Spleen (tissue), 11 donors: ENCODE measurements at regions not wholly inside any gene's neighbourhood (a gene's known extent, or its start where the extent isn't known, plus 50 kb on each side); places are given as distances from the start of the nearest gene placed in this dataset.
A peak's percentile ranks its signal among the peaks of the same experiment; 100 is the strongest.

ENCODE experiments used
- DNase-seq: peaks from one replicate; pipeline ENCODE4 v3.0.0-alpha.2; 2020
- H3K27ac ChIP-seq, 8 donors: fragments of 200-600 bp; sonication (generic) in 7 of 8; 1 replicate in 4 of 8; 2 replicates in 4 of 8; pipeline versions ENCODE4 v1.5.0 to v1.8.0; 2016 to 2021; ENCODE audit warnings: inconsistent platforms in 4 of 8, mild to moderate bottlenecking in 4 of 8, moderate library complexity in 1 of 8
- H3K27me3 ChIP-seq, 7 donors: fragments of 200-600 bp; sonication (generic) in 6 of 7; replicated peaks in 1 of 7; 1 replicate in 4 of 7; 2 replicates in 3 of 7; pipeline versions ENCODE4 v1.5.0 to v1.8.0; 2016 to 2021; ENCODE audit warnings: inconsistent platforms in 3 of 7, mild to moderate bottlenecking in 1 of 7
- H3K36me3 ChIP-seq, 6 donors: fragments of 200-600 bp; sonication (generic) in 5 of 6; 1 replicate in 4 of 6; 2 replicates in 2 of 6; pipeline versions ENCODE4 v1.5.0 to v1.8.0; 2016 to 2021; ENCODE audit warnings: inconsistent platforms in 2 of 6
- H3K4me1 ChIP-seq, 6 donors: fragments of 200-600 bp; sonication (generic) in 5 of 6; 1 replicate in 3 of 6; 2 replicates in 3 of 6; pipeline versions ENCODE4 v1.5.0 to v1.8.0; 2016 to 2021; ENCODE audit warnings: inconsistent platforms in 3 of 6
- H3K4me3 ChIP-seq, 8 donors: fragments of 200-600 bp; sonication (generic) in 7 of 8; 1 replicate in 4 of 8; 2 replicates in 4 of 8; pipeline versions ENCODE4 v1.5.0 to v1.8.0; 2016 to 2021; ENCODE audit warnings: inconsistent platforms in 4 of 8, mild to moderate bottlenecking in 4 of 8, moderate library complexity in 2 of 8
- H3K9me3 ChIP-seq, 8 donors: fragments of 200-600 bp; sonication (generic) in 7 of 8; 1 replicate in 4 of 8; 2 replicates in 4 of 8; pipeline versions ENCODE4 v1.5.0 to v1.8.0; 2016 to 2021; ENCODE audit warnings: inconsistent platforms in 4 of 8
- POLR2A ChIP-seq, 3 donors: fragments of 450-650 bp; IDR thresholded peaks; one replicate each; pipeline ENCODE4 v1.5.1; 2017; ENCODE audit warnings: antibody characterized with exemption in 3 of 3, mild to moderate bottlenecking in 1 of 3
- POLR2AphosphoS5 ChIP-seq, 3 donors: sonication (generic); formaldehyde crosslinking; IDR thresholded peaks; one replicate each; pipeline ENCODE4 v1.5.1; 2017; ENCODE audit warnings: antibody characterized with exemption in 3 of 3
- WGBS, 5 donors: extraction: QIAGEN DNeasy Blood & Tissue Kit in 3 of 5; methylation state at CpG; one replicate each; pipeline versions ENCODE4 v1.1.5 to v1.1.7; 2013 to 2018; 5-methylcytosine and 5-hydroxymethylcytosine counted together
- intact Hi-C: fragments of 100-400 bp; cut with DNase I; formaldehyde crosslinking; loops from one replicate; pipeline ENCODE4 v1.15.0; 2023; ENCODE audit warnings: low total_unique reads
- TF ChIP-seq, protein P1 (sequence below), 11 experiments: fragments of 200-600 bp in 7 of 11; fragments of 450-650 bp in 4 of 11; sonication (generic) in 4 of 11; IDR thresholded peaks in 8 of 11; conservative IDR thresholded peaks in 3 of 11; 1 replicate in 7 of 11; 2 replicates in 4 of 11; pipeline versions ENCODE4 v1.4.0 to v1.8.0; 2016 to 2021; ENCODE audit warnings: antibody characterized with exemption in 11 of 11, inconsistent platforms in 4 of 11, mild to moderate bottlenecking in 1 of 11
- donor health status: healthy with polysubstance abuse.
- donor health status: DM: no; HTN: no; CAD: no; lungs with moderate emphysema.
- donor health status: DM: no; HTN: no; CAD: no.
- donor health status: Bipolar disorder and iron deficiency.
- donor health status: healthy.
- donor health status: DM: no; HTN: no; CAD: no.
- donor health status: DM: yes; HTN: yes; CAD: no.

DNA sequence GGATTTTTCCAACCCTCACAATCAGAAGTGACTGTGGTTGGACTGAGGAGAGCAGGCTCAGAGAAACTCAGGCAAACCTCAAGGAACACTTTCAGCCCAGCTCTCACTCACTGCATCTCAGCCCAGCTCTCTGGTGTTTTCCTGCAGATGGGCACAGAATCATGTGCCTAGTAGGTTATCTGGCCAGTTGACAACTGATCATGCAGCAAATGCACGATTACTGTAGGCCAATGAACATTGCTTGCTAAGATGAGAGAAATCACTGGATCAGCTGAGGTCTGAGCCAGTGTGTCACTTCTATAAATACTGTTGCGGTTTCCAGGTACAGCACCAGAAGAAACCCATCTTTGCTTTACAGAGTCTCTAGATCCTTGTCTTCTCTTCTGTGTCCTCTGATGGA lies 540.5 kb downstream of the CD83 start:
- intact Hi-C loops = no loop called here
- Histone ChIP-seq H3K36me3 (no peaks in the 10 kb centered on the region), H3K4me3 (no peak overlapping the region), H3K4me1 (peaks cover 29 to 85% (median 53%) of the 10 kb centered on the region in 6 donors), H3K9me3 (no peaks in the 10 kb centered on the region), H3K27ac (peak overlapping the region in 4 of 8 donors; percentile 5 to 84 (median 79)), H3K27me3 (no peaks in the 10 kb centered on the region)
- TF ChIP-seq POLR2AphosphoS5 (IDR thresholded peaks at IDR 0.05) = no peak
- no peak for TF ChIP-seq POLR2A (IDR thresholded peaks at IDR 0.05)
- TF ChIP-seq, protein P1, sequence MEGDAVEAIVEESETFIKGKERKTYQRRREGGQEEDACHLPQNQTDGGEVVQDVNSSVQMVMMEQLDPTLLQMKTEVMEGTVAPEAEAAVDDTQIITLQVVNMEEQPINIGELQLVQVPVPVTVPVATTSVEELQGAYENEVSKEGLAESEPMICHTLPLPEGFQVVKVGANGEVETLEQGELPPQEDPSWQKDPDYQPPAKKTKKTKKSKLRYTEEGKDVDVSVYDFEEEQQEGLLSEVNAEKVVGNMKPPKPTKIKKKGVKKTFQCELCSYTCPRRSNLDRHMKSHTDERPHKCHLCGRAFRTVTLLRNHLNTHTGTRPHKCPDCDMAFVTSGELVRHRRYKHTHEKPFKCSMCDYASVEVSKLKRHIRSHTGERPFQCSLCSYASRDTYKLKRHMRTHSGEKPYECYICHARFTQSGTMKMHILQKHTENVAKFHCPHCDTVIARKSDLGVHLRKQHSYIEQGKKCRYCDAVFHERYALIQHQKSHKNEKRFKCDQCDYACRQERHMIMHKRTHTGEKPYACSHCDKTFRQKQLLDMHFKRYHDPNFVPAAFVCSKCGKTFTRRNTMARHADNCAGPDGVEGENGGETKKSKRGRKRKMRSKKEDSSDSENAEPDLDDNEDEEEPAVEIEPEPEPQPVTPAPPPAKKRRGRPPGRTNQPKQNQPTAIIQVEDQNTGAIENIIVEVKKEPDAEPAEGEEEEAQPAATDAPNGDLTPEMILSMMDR (IDR thresholded peaks at IDR 0.05 in 8 of 11, conservative IDR thresholded peaks at IDR 0.05 in 3 of 11) = no peak
- WGBS, 5 donors = 84 to 100% (median 90%) methylated on average over 2 of the region's 2 CpGs
- DNase-seq = no peak

- 20 to 43% (median 33%) methylated on average over 6 of the region's 6 CpGs for WGBS, 5 donors
- Histone ChIP-seq H3K9me3 (no peaks in the 10 kb centered on the region), H3K4me1 (peaks cover 29 to 93% (median 59%) of the 10 kb centered on the region in 6 donors), H3K27ac (peak overlapping the region in 7 of 8 donors; percentile 5 to 84 (median 37)), H3K36me3 (no peaks in the 10 kb centered on the region), H3K27me3 (no peaks in the 10 kb centered on the region), H3K4me3 (no peak overlapping the region)
- no peak for DNase-seq
- intact Hi-C loops = no loop called here
- TF ChIP-seq POLR2AphosphoS5 (IDR thresholded peaks at IDR 0.05) (no peak), POLR2A (IDR thresholded peaks at IDR 0.05) (no peak)
- TF ChIP-seq, protein P1 (IDR thresholded peaks at IDR 0.05 in 8 of 11, conservative IDR thresholded peaks at IDR 0.05 in 3 of 11) = no peak
Measured at GRCh38 chr6:14658886-14659561, 541.5 kb downstream of the CD83 start.

- peak overlapping the region in 5 of 8 donors; percentile 15 to 84 (median 78) for H3K27ac ChIP-seq
- no peaks in the 10 kb centered on the region for H3K9me3 ChIP-seq
- H3K27me3 ChIP-seq = no peaks in the 10 kb centered on the region
- peaks cover 30 to 98% (median 65%) of the 10 kb centered on the region in 6 donors for H3K4me1 ChIP-seq
- DNase-seq = no peak
- no peak overlapping the region for H3K4me3 ChIP-seq
- TF ChIP-seq, protein P1 (IDR thresholded peaks at IDR 0.05 in 8 of 11, conservative IDR thresholded peaks at IDR 0.05 in 3 of 11) = no peak
- TF ChIP-seq POLR2A (IDR thresholded peaks at IDR 0.05) = no peak
- TF ChIP-seq POLR2AphosphoS5 (IDR thresholded peaks at IDR 0.05) = no peak
- intact Hi-C loops = no loop called here
- no peaks in the 10 kb centered on the region for H3K36me3 ChIP-seq
Measured at GRCh38 chr6:14659841-14660240, 542.3 kb downstream of the CD83 start.

- H3K4me3 ChIP-seq = no peak overlapping the region
- intact Hi-C loops = no loop called here
- TF ChIP-seq POLR2A (IDR thresholded peaks at IDR 0.05) (no peak), POLR2AphosphoS5 (IDR thresholded peaks at IDR 0.05) (peak in 1 of 3 donors; percentile 52)
- TF ChIP-seq, protein P1 (IDR thresholded peaks at IDR 0.05 in 8 of 11, conservative IDR thresholded peaks at IDR 0.05 in 3 of 11) = no peak
- H3K36me3 ChIP-seq = no peaks in the 10 kb centered on the region
- H3K27me3 ChIP-seq = no peaks in the 10 kb centered on the region
- DNase-seq = no peak
- H3K9me3 ChIP-seq = no peaks in the 10 kb centered on the region
- 39 to 49% (median 45%) methylated on average over 8 of the region's 8 CpGs for WGBS, 5 donors
- peaks cover 24 to 95% (median 64%) of the 10 kb centered on the region in 6 donors for H3K4me1 ChIP-seq
- peak overlapping the region; percentile 23 to 84 (median 66) for H3K27ac ChIP-seq
Measured at GRCh38 chr6:14660806-14661579, 543.4 kb downstream of the CD83 start.
